ENCODE measurements at regions not wholly inside any gene's neighbourhood (a gene's known extent, or its start where the extent isn't known, plus 50 kb on each side); places are given as distances from the start of the nearest gene placed in this dataset.
A peak's percentile ranks its signal among the peaks of the same experiment; 100 is the strongest.

DNA sequence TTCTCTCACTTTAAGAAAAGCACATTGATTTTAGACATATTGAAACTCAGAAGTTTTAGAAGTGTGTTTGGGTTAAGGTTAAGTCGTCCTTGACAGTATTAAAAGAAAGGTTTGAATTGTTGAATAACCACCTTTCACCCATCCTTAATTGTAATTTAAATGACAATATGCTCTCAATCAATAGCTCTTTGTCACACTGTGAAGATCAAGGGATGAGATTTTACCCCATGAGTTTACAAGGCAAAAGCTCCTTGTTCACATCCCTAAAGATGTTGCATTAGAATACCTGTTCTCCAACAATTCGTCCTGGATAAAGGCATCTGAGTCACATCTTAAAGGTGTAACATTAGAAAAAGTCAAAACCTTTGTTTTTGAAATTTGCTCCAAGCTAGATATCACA is 220.4 kb upstream of the MDFIC2 start:
- H3K27ac ChIP-seq (ENCODE audit: low read depth, low read length, poor library complexity, severe bottlenecking) = no peak overlapping the region
- TF ChIP-seq EZH2 (IDR thresholded peaks at IDR 0.05; ENCODE audit: borderline replicate concordance, low read length) = no peak
- TF ChIP-seq, protein P1, sequence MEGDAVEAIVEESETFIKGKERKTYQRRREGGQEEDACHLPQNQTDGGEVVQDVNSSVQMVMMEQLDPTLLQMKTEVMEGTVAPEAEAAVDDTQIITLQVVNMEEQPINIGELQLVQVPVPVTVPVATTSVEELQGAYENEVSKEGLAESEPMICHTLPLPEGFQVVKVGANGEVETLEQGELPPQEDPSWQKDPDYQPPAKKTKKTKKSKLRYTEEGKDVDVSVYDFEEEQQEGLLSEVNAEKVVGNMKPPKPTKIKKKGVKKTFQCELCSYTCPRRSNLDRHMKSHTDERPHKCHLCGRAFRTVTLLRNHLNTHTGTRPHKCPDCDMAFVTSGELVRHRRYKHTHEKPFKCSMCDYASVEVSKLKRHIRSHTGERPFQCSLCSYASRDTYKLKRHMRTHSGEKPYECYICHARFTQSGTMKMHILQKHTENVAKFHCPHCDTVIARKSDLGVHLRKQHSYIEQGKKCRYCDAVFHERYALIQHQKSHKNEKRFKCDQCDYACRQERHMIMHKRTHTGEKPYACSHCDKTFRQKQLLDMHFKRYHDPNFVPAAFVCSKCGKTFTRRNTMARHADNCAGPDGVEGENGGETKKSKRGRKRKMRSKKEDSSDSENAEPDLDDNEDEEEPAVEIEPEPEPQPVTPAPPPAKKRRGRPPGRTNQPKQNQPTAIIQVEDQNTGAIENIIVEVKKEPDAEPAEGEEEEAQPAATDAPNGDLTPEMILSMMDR (IDR thresholded peaks at IDR 0.05; ENCODE audit: low read length) = no peak

DNA sequence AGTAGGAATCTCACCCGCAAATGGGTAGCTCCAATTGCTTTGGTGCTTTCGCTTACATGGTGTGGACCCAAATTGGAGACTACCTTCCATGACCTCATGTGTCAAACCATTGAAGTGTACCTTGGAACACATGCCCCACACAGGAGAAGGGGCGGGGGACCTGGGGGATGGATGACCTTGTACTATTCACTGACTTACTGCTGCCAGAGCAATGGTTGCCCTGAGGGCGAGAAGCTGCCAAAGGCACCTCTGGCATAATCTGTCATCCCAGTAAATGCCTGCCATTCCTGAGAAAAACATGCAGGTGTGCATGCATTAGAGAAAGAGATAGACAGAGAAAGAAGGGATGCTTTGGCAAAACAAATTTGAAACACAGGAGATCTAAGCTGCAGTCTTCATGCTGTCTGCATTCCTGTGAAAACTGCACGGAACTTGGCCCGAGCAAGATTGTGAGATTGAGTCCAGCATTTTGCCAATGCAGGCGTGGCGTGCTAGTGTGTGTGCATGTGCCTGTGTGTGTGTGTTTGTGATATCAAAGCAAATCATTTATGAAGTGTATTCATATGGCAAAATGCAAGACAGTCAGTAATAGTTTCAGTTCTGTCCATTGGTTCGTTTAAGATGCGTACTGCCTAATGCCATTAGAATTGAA is 219.5 kb upstream of the MDFIC2 start:
- no peaks in the 10 kb centered on the region for H3F3A ChIP-seq (ENCODE audit: insufficient read depth, low read length)
- H3K4me1 ChIP-seq (ENCODE audit: insufficient read depth, low read length, severe bottlenecking) = no peaks in the 10 kb centered on the region
- no peak overlapping the region for H3K4me3 ChIP-seq (ENCODE audit: low read depth, low read length, poor library complexity, severe bottlenecking)
- H3K9me3 ChIP-seq (ENCODE audit: low read length) = no peaks in the 10 kb centered on the region
- H3K27ac ChIP-seq (ENCODE audit: low read depth, low read length, poor library complexity, severe bottlenecking) = no peak overlapping the region
- H3K9me2 ChIP-seq (ENCODE audit: low read depth, low read length) = no peaks in the 10 kb centered on the region
- H3K79me2 ChIP-seq (ENCODE audit: insufficient read depth, low read length) = no peaks in the 10 kb centered on the region
- no peaks in the 10 kb centered on the region for H3K36me3 ChIP-seq (ENCODE audit: insufficient read depth, low read length)
- no peak overlapping the region for H2AFZ ChIP-seq (ENCODE audit: low read length)
- H4K20me1 ChIP-seq (ENCODE audit: insufficient read depth, low read length) = no peaks in the 10 kb centered on the region
- no peaks in the 10 kb centered on the region for H3K27me3 ChIP-seq (ENCODE audit: insufficient read depth, low read length)
- H3K9ac ChIP-seq (ENCODE audit: low read length) = no peak overlapping the region
- TF ChIP-seq, protein P1 (IDR thresholded peaks at IDR 0.05; ENCODE audit: low read length) = no peak
- TF ChIP-seq EZH2 (IDR thresholded peaks at IDR 0.05; ENCODE audit: borderline replicate concordance, low read length) = no peak
- H3K4me2 ChIP-seq (ENCODE audit: low read length) = no peak overlapping the region

More for the DNA sequence above, 220.4 kb upstream of the MDFIC2 start:
- H3K9me3 ChIP-seq (ENCODE audit: low read length) = no peaks in the 10 kb centered on the region
- H4K20me1 ChIP-seq (ENCODE audit: insufficient read depth, low read length) = no peaks in the 10 kb centered on the region
- H3K4me3 ChIP-seq (ENCODE audit: low read depth, low read length, poor library complexity, severe bottlenecking) = no peak overlapping the region
- H3F3A ChIP-seq (ENCODE audit: insufficient read depth, low read length) = no peaks in the 10 kb centered on the region
- no peak overlapping the region for H2AFZ ChIP-seq (ENCODE audit: low read length)
- no peaks in the 10 kb centered on the region for H3K36me3 ChIP-seq (ENCODE audit: insufficient read depth, low read length)
- H3K27me3 ChIP-seq (ENCODE audit: insufficient read depth, low read length) = no peaks in the 10 kb centered on the region
- H3K79me2 ChIP-seq (ENCODE audit: insufficient read depth, low read length) = no peaks in the 10 kb centered on the region
- no peak overlapping the region for H3K9ac ChIP-seq (ENCODE audit: low read length)
- no peaks in the 10 kb centered on the region for H3K9me2 ChIP-seq (ENCODE audit: low read depth, low read length)
- no peaks in the 10 kb centered on the region for H3K4me1 ChIP-seq (ENCODE audit: insufficient read depth, low read length, severe bottlenecking)
- no peak overlapping the region for H3K4me2 ChIP-seq (ENCODE audit: low read length)

DNA sequence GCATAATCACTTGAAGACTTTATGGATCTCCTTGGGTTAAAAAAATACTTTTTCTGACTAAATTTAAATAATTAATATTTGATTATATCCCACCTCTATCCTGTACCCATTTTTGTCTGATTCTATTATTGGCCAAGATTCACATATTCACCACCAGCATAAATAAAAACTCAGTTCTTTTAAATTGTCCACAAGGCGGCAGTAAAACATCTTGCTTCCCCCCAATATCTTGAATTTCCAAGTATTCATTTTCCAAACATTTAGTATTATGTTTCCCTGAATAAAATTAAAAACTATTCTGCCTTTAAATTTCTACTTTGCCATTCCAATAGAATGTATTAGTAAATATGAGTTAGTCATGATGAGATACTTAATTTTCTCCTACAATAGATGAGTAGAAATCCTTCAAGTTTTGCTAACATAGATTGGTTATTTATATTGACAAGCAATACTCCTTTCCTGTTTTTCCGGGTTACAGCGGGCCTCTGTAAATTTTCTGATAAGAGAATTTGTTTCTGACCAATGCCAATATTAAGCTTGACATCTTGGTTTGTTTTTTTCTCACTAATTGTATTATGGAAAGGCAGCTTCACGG is 218.7 kb upstream of the MDFIC2 start:
- Histone ChIP-seq H3K27me3 (ENCODE audit: insufficient read depth, low read length) (no peaks in the 10 kb centered on the region), H3K79me2 (ENCODE audit: insufficient read depth, low read length) (no peaks in the 10 kb centered on the region), H3F3A (ENCODE audit: insufficient read depth, low read length) (no peaks in the 10 kb centered on the region), H2AFZ (ENCODE audit: low read length) (no peak overlapping the region), H3K9me3 (ENCODE audit: low read length) (no peaks in the 10 kb centered on the region), H3K9me2 (ENCODE audit: low read depth, low read length) (no peaks in the 10 kb centered on the region), H3K9ac (ENCODE audit: low read length) (no peak overlapping the region), H3K4me2 (ENCODE audit: low read length) (no peak overlapping the region), H3K4me1 (ENCODE audit: insufficient read depth, low read length, severe bottlenecking) (no peaks in the 10 kb centered on the region), H4K20me1 (ENCODE audit: insufficient read depth, low read length) (no peaks in the 10 kb centered on the region), H3K36me3 (ENCODE audit: insufficient read depth, low read length) (no peaks in the 10 kb centered on the region), H3K27ac (ENCODE audit: low read depth, low read length, poor library complexity, severe bottlenecking) (no peak overlapping the region), H3K4me3 (ENCODE audit: low read depth, low read length, poor library complexity, severe bottlenecking) (no peak overlapping the region)
- no peak for TF ChIP-seq EZH2 (IDR thresholded peaks at IDR 0.05; ENCODE audit: borderline replicate concordance, low read length)
- TF ChIP-seq, protein P1 (IDR thresholded peaks at IDR 0.05; ENCODE audit: low read length) = peak; percentile 67

Measured in OCI-LY1 (cell line).